Central memory CD8-positive, alpha-beta T cell (primary cell): ENCODE measurements at regions not wholly inside any gene's neighbourhood (a gene's known extent, or its start where the extent isn't known, plus 50 kb on each side); places are given as distances from the start of the nearest gene placed in this dataset.

Experiments used
- ATAC-seq: fragments of 150-1000 bp; cut with Tn5 transposase; replicated peaks from 2 replicates; pipeline ENCODE4 v1.10.0; 2022; ENCODE audit warnings: mild to moderate bottlenecking, moderate FRiP score, moderate number of reproducible peaks; ENCODE audit not compliant: poor library complexity, severe bottlenecking; ENCODE audit errors: extremely low read depth
- DNase-seq, 2 donors: peaks; one replicate each; pipeline ENCODE4 v3.0.0; 2021; ENCODE audit warnings: low spot score in 2 of 2
- H3K27ac Mint-ChIP-seq: one replicate; pipeline ENCODE4 v1.8.0; 2022; ENCODE audit warnings: low read depth, mild to moderate bottlenecking, moderate library complexity, mixed read lengths
- H3K27me3 Mint-ChIP-seq: one replicate; pipeline ENCODE4 v1.8.0; 2022; ENCODE audit warnings: mixed read lengths
- H3K36me3 Mint-ChIP-seq: one replicate; pipeline ENCODE4 v1.8.0; 2022; ENCODE audit warnings: mild to moderate bottlenecking, moderate library complexity, mixed read lengths; ENCODE audit not compliant: insufficient read depth
- H3K4me1 Mint-ChIP-seq: one replicate; pipeline ENCODE4 v1.8.0; 2022; ENCODE audit warnings: mixed read lengths
- H3K4me3 Mint-ChIP-seq: one replicate; pipeline ENCODE4 v1.8.0; 2022; ENCODE audit warnings: mild to moderate bottlenecking, moderate library complexity, mixed read lengths
- H3K9me3 Mint-ChIP-seq: one replicate; pipeline ENCODE4 v1.8.0; 2022; ENCODE audit warnings: mixed read lengths

- H3K27ac Mint-ChIP-seq, result no peak overlapping the region
- ATAC-seq, result no peak
- H3K27me3 Mint-ChIP-seq, result peaks cover 27% of the 10 kb centered on the region
- no peaks in the 10 kb centered on the region for H3K4me1 Mint-ChIP-seq
- no peak for DNase-seq
- H3K9me3 Mint-ChIP-seq, result no peaks in the 10 kb centered on the region
- H3K4me3 Mint-ChIP-seq, result no peak overlapping the region
- no peaks in the 10 kb centered on the region for H3K36me3 Mint-ChIP-seq
Observed at GRCh38 chr1:55468142-55468795, 253.1 kb upstream of the USP24 start.

DNA sequence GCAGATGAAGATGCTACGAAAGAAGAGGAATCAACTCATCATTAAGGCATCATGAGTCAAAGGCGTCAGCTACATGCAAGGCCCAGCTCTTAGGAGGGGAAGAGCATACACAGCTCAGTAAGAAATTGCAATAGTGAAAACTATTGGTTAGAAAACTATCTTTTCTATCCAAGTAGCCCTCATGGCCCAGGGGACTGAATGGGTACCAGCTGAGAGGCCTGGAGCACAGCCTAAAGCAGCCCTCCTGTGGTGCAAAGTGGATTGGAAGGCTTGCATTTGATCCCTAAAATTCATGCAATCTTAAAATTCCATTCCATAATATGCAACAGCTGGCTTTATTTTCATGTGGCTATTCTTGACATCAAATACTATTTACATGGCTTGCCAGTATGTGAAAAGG, 251.8 kb upstream of the USP24 start:
- DNase-seq (no peak), ATAC-seq (no peak)
- Mint-ChIP-seq H3K36me3 (no peaks in the 10 kb centered on the region), H3K4me1 (no peaks in the 10 kb centered on the region), H3K27ac (no peak overlapping the region), H3K9me3 (no peaks in the 10 kb centered on the region), H3K27me3 (peaks cover 14% of the 10 kb centered on the region), H3K4me3 (no peak overlapping the region)

GRCh38 chr1:55466373-55466772, 251.2 kb upstream of the USP24 start:
- DNase-seq (no peak), ATAC-seq (no peak)
- peaks cover 10% of the 10 kb centered on the region for H3K27me3 Mint-ChIP-seq
- no peaks in the 10 kb centered on the region for H3K4me1 Mint-ChIP-seq
- no peak overlapping the region for H3K4me3 Mint-ChIP-seq
- no peaks in the 10 kb centered on the region for H3K9me3 Mint-ChIP-seq
- H3K36me3 Mint-ChIP-seq, result no peaks in the 10 kb centered on the region
- H3K27ac Mint-ChIP-seq, result no peak overlapping the region

- Mint-ChIP-seq H3K9me3 (no peaks in the 10 kb centered on the region), H3K27me3 (peaks cover 5% of the 10 kb centered on the region), H3K4me1 (no peaks in the 10 kb centered on the region), H3K4me3 (no peak overlapping the region), H3K36me3 (no peaks in the 10 kb centered on the region), H3K27ac (no peak overlapping the region)
- DNase-seq (no peak), ATAC-seq (no peak)
Observed at GRCh38 chr1:55464550-55464949, 249.4 kb upstream of the USP24 start.

DNA sequence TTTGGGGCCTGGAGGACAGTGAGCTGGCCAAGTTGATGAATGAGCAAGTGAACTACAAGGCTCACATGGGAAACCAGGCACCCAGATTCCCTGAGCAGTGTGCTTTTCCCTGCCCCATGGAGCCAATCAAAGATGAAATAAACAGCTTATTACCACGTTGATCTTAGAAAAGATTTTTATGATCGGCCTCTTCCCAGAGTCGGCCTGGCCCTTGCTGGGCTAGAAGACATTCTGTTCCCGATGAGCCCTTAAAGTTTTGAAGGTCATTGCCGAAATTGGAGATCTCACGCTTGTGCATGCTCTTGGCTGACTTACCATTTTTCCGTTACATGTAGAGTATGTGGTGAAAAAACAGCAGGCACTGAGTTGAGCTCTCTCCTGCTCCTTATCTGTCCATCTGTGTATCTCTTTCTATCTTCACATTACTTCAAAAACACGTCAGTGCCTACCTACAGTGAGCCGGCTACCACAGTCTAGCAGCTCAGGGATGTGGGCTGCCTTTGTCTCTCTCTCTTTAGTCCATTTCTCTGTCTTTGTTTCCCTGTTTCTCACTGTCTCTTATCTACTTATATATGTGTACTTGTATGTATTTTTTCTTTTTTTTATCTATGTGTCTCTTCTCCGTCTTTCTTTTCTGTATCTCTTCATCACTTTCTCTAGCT, 248.8 kb upstream of the USP24 start:
- no peaks in the 10 kb centered on the region for H3K9me3 Mint-ChIP-seq
- DNase-seq (no peak), ATAC-seq (no peak)
- no peak overlapping the region for H3K4me3 Mint-ChIP-seq
- no peaks in the 10 kb centered on the region for H3K4me1 Mint-ChIP-seq
- no peaks in the 10 kb centered on the region for H3K36me3 Mint-ChIP-seq
- no peak overlapping the region for H3K27ac Mint-ChIP-seq
- peaks cover 11% of the 10 kb centered on the region for H3K27me3 Mint-ChIP-seq

DNA sequence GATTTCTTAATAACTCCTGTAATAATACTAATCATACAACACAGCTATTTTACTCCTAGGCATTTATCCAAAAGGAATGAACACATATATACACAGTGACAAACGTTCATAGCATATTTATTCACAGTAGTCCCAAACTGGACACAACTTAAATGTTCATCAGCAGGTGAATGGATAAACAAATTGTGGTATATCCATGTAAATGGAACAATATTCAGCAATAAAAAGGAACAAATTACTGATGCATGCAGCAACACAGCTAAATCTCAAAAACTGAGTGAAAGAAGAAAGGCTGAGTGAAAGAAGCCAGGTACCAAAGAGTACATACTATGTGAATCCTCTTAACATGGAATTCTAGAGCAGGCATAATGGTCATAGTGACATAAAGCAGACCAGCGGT, 242.7 kb upstream of the USP24 start:
- no peaks in the 10 kb centered on the region for H3K4me1 Mint-ChIP-seq
- peaks cover 32% of the 10 kb centered on the region for H3K27me3 Mint-ChIP-seq
- no peak overlapping the region for H3K4me3 Mint-ChIP-seq
- no peak for DNase-seq
- no peak for ATAC-seq
- H3K27ac Mint-ChIP-seq, result no peak overlapping the region
- H3K36me3 Mint-ChIP-seq, result peaks cover 2% of the 10 kb centered on the region
- peaks cover 13% of the 10 kb centered on the region for H3K9me3 Mint-ChIP-seq

GRCh38 chr1:55456971-55457370, 241.8 kb upstream of the USP24 start:
- DNase-seq, result no peak
- Mint-ChIP-seq H3K4me3 (no peak overlapping the region), H3K4me1 (no peaks in the 10 kb centered on the region), H3K27me3 (peaks cover 40% of the 10 kb centered on the region), H3K9me3 (peaks cover 13% of the 10 kb centered on the region), H3K36me3 (peaks cover 2% of the 10 kb centered on the region), H3K27ac (no peak overlapping the region)
- ATAC-seq, result no peak

DNA sequence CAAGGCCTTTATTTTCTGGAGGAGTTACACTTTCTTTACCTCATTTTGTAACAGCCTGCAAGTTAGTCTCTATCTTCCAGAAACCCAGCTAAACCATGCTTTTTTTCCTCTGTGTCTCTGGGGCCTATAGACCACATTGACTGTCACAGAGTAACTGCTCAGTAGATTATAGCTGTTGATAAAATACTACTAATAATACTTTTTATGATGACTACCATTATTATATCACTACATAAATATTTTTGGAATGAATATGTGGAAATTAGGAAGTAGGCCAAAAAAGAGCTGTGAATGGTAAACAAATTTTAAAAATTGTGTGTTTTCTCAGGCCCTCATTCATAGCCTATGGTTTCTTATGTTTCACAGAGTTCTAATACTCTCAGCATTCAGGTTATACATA, 233.1 kb upstream of the USP24 start:
- no peaks in the 10 kb centered on the region for H3K9me3 Mint-ChIP-seq
- H3K27ac Mint-ChIP-seq, result no peak overlapping the region
- DNase-seq (no peak), ATAC-seq (no peak)
- H3K4me3 Mint-ChIP-seq, result no peak overlapping the region
- H3K4me1 Mint-ChIP-seq, result no peaks in the 10 kb centered on the region
- H3K27me3 Mint-ChIP-seq, result peaks cover 49% of the 10 kb centered on the region
- no peaks in the 10 kb centered on the region for H3K36me3 Mint-ChIP-seq

DNA sequence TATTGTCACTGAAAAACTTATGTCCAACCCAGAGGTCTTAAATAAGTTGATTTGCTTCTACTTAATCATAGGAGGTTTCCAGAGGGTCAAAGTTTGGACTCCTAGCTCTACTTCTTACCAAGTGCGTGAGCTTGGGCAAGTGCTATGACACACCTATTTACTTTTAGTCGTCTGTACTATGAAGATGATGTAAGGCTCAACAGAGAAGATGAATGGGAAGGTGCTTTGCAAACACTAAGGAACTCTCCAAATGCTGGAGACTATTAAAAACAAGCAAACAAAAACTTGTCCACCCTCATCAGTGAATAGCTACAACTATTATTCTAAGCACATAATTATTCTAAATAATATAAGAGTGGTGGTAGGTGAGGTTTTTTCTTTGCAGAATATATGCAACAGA, 232.3 kb upstream of the USP24 start:
- DNase-seq, result no peak
- H3K27ac Mint-ChIP-seq, result no peak overlapping the region
- H3K4me3 Mint-ChIP-seq, result no peak overlapping the region
- H3K36me3 Mint-ChIP-seq, result no peaks in the 10 kb centered on the region
- no peaks in the 10 kb centered on the region for H3K4me1 Mint-ChIP-seq
- peaks cover 51% of the 10 kb centered on the region for H3K27me3 Mint-ChIP-seq
- no peak for ATAC-seq
- no peaks in the 10 kb centered on the region for H3K9me3 Mint-ChIP-seq

DNA sequence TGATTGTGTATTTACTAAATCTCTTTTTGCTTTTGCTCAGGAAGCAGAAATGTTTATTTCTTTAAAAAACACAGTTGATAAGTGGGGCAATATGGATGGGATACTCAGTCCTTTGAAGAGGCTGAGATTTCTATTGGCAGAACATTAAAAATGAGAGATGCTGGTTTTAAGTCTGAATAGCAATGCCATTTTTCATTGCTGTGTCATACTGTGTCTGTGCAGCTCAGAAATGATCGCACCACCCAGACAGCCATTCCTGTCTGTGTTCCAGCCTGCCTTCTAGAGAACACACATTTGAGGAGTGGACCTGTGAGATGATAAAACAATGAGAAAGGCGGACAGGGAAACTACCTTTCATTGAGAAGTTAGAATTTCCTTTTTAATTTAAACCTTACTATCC, 231.2 kb upstream of the USP24 start:
- no peaks in the 10 kb centered on the region for H3K9me3 Mint-ChIP-seq
- no peaks in the 10 kb centered on the region for H3K4me1 Mint-ChIP-seq
- no peak for DNase-seq
- H3K27ac Mint-ChIP-seq, result no peak overlapping the region
- ATAC-seq, result no peak
- peaks cover 43% of the 10 kb centered on the region for H3K27me3 Mint-ChIP-seq
- H3K4me3 Mint-ChIP-seq, result no peak overlapping the region
- no peaks in the 10 kb centered on the region for H3K36me3 Mint-ChIP-seq

GRCh38 chr1:55445416-55445815, 230.3 kb upstream of the USP24 start:
- peaks cover 36% of the 10 kb centered on the region for H3K27me3 Mint-ChIP-seq
- no peak for ATAC-seq
- no peak overlapping the region for H3K27ac Mint-ChIP-seq
- no peak for DNase-seq
- no peaks in the 10 kb centered on the region for H3K36me3 Mint-ChIP-seq
- H3K4me3 Mint-ChIP-seq, result no peak overlapping the region
- no peaks in the 10 kb centered on the region for H3K9me3 Mint-ChIP-seq
- no peaks in the 10 kb centered on the region for H3K4me1 Mint-ChIP-seq

GRCh38 chr1:55444667-55445066, 229.5 kb upstream of the USP24 start:
- no peaks in the 10 kb centered on the region for H3K4me1 Mint-ChIP-seq
- H3K4me3 Mint-ChIP-seq, result no peak overlapping the region
- H3K27me3 Mint-ChIP-seq, result peaks cover 35% of the 10 kb centered on the region
- no peak overlapping the region for H3K27ac Mint-ChIP-seq
- no peaks in the 10 kb centered on the region for H3K9me3 Mint-ChIP-seq
- DNase-seq (no peak), ATAC-seq (no peak)
- H3K36me3 Mint-ChIP-seq, result no peaks in the 10 kb centered on the region

GRCh38 chr1:55443175-55443915, 228.2 kb upstream of the USP24 start:
- no peaks in the 10 kb centered on the region for H3K9me3 Mint-ChIP-seq
- ATAC-seq (no peak), DNase-seq (no peak)
- peaks cover 44% of the 10 kb centered on the region for H3K27me3 Mint-ChIP-seq
- no peak overlapping the region for H3K4me3 Mint-ChIP-seq
- H3K27ac Mint-ChIP-seq, result no peak overlapping the region
- H3K4me1 Mint-ChIP-seq, result no peaks in the 10 kb centered on the region
- no peaks in the 10 kb centered on the region for H3K36me3 Mint-ChIP-seq
